ENCODE measurements at regions not wholly inside any gene's neighbourhood (a gene's known extent, or its start where the extent isn't known, plus 50 kb on each side); places are given as distances from the start of the nearest gene placed in this dataset.
"Not testable (repeated sequence)": the region's sequence is repeated elsewhere in the genome, so short reads cannot be mapped to it uniquely, and the experiment has no call there.

DNA sequence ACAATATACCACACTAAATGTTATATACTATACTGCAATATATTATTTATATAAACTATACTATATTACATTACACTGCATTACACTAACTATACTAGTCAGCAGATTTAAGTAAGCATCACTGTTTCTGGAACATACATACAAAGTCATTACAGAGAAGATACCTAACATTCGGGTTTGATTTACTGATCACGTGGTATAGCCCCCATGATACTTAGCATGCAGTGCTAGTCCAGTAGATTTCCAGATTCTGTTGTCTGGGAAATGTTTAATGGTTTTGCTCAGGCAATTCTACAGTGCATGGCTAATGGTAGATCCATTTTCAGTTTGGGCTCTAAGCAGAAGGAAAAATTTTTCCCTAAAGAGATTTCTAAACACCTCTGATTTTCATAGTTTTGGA, 403.7 kb upstream of the TMTC1 start:
- no peaks in the 10 kb centered on the region for H3K36me3 ChIP-seq (ENCODE audit: control insufficient read depth, insufficient read depth, low read length)
- no peak overlapping the region for H3K9ac ChIP-seq (ENCODE audit: low read depth, low read length)
- H3K4me1 ChIP-seq (ENCODE audit: control insufficient read depth, insufficient read depth, low read length), result no peaks in the 10 kb centered on the region
- H3K27ac ChIP-seq (ENCODE audit: low read depth, low read length), result no peak overlapping the region
- no peaks in the 10 kb centered on the region for H3K27me3 ChIP-seq (ENCODE audit: control insufficient read depth, insufficient read depth, low read length)
- no peaks in the 10 kb centered on the region for H3K9me3 ChIP-seq (ENCODE audit: control insufficient read depth, insufficient read depth, low read length)
- no peak overlapping the region for H3K4me3 ChIP-seq (ENCODE audit: low read depth, low read length)

DNA sequence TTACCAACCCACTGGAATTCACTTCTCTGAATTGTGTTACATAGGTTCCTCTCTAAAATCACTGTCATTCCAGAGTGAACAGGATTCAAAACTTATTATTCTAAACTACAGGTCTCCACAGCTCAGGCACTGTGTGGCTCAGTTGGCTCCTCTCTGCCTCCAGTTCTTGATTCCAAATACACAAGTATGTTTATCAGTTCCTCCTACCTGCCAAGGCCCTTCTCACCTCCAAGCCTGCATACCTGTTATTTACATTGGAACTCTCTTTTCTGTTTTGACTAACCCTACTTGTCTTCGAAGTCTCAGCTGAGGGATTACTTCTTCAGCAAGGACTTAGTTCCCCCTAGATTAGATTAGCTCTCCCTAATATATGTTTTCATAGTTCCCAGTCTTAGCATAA, 397.6 kb upstream of the TMTC1 start:
- Histone ChIP-seq H3K36me3 (ENCODE audit: control insufficient read depth, insufficient read depth, low read length) (no peaks in the 10 kb centered on the region), H3K4me1 (ENCODE audit: control insufficient read depth, insufficient read depth, low read length) (no peaks in the 10 kb centered on the region), H3K27me3 (ENCODE audit: control insufficient read depth, insufficient read depth, low read length) (no peaks in the 10 kb centered on the region), H3K9me3 (ENCODE audit: control insufficient read depth, insufficient read depth, low read length) (no peaks in the 10 kb centered on the region), H3K9ac (ENCODE audit: low read depth, low read length) (no peak overlapping the region), H3K27ac (ENCODE audit: low read depth, low read length) (no peak overlapping the region), H3K4me3 (ENCODE audit: low read depth, low read length) (no peak overlapping the region)

GRCh38 chr12:30180602-30181001, 396.9 kb upstream of the TMTC1 start:
- no peak overlapping the region for H3K9ac ChIP-seq (ENCODE audit: low read depth, low read length)
- H3K27ac ChIP-seq (ENCODE audit: low read depth, low read length), result no peak overlapping the region
- H3K9me3 ChIP-seq (ENCODE audit: control insufficient read depth, insufficient read depth, low read length), result no peaks in the 10 kb centered on the region
- no peaks in the 10 kb centered on the region for H3K4me1 ChIP-seq (ENCODE audit: control insufficient read depth, insufficient read depth, low read length)
- H3K36me3 ChIP-seq (ENCODE audit: control insufficient read depth, insufficient read depth, low read length), result no peaks in the 10 kb centered on the region
- H3K4me3 ChIP-seq (ENCODE audit: low read depth, low read length), result no peak overlapping the region
- no peaks in the 10 kb centered on the region for H3K27me3 ChIP-seq (ENCODE audit: control insufficient read depth, insufficient read depth, low read length)

GRCh38 chr12:30178916-30179315, 395.2 kb upstream of the TMTC1 start:
- Histone ChIP-seq H3K4me1 (ENCODE audit: control insufficient read depth, insufficient read depth, low read length) (no peaks in the 10 kb centered on the region), H3K9me3 (ENCODE audit: control insufficient read depth, insufficient read depth, low read length) (no peaks in the 10 kb centered on the region), H3K4me3 (ENCODE audit: low read depth, low read length) (no peak overlapping the region), H3K36me3 (ENCODE audit: control insufficient read depth, insufficient read depth, low read length) (no peaks in the 10 kb centered on the region), H3K27ac (ENCODE audit: low read depth, low read length) (no peak overlapping the region), H3K27me3 (ENCODE audit: control insufficient read depth, insufficient read depth, low read length) (no peaks in the 10 kb centered on the region), H3K9ac (ENCODE audit: low read depth, low read length) (no peak overlapping the region)

DNA sequence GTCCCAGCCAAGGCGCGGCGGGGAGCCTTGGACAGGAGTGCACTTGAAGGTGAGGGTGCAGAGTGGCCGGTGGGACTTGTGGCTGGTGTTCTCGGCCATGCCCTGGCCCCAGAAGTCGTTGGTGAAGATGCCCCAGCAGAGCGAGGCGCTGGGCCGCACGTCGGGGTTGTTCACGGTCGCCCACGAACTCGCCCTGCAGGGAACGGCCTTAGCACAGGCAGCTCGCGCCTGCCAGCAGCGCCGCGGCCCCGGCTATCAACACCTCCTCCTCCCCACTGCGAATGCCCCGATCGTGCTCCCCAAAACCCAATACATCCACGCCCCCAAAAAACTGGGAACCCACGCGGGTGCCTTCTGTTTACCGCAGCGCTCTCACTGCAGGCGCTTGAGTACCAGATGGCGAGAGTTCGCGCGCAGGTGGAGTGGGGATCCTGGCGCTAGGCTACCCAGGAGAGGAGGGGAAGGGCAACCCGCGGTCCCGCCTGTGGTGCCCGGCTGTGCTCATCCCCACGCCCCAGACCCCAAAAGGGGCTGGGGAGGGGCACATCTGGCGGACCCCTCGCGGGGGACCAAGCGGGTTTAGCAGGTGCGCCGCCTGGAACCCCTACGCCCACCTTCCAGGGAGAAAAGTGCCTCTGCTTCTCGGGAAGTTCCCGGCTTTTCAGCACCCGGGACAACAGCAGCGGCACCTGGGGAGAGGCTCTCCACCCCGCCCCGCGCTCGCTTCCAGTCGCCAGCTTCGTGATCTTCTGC, 386.3 kb upstream of the TMTC1 start:
- Histone ChIP-seq H3K9me3 (ENCODE audit: control insufficient read depth, insufficient read depth, low read length) (no peaks in the 10 kb centered on the region), H3K27ac (ENCODE audit: low read depth, low read length) (no peak overlapping the region), H3K4me3 (ENCODE audit: low read depth, low read length) (peak overlapping the region; percentile 74), H3K36me3 (ENCODE audit: control insufficient read depth, insufficient read depth, low read length) (no peaks in the 10 kb centered on the region), H3K4me1 (ENCODE audit: control insufficient read depth, insufficient read depth, low read length) (peaks cover 15% of the 10 kb centered on the region), H3K9ac (ENCODE audit: low read depth, low read length) (no peak overlapping the region), H3K27me3 (ENCODE audit: control insufficient read depth, insufficient read depth, low read length) (peaks cover 45% of the 10 kb centered on the region)

DNA sequence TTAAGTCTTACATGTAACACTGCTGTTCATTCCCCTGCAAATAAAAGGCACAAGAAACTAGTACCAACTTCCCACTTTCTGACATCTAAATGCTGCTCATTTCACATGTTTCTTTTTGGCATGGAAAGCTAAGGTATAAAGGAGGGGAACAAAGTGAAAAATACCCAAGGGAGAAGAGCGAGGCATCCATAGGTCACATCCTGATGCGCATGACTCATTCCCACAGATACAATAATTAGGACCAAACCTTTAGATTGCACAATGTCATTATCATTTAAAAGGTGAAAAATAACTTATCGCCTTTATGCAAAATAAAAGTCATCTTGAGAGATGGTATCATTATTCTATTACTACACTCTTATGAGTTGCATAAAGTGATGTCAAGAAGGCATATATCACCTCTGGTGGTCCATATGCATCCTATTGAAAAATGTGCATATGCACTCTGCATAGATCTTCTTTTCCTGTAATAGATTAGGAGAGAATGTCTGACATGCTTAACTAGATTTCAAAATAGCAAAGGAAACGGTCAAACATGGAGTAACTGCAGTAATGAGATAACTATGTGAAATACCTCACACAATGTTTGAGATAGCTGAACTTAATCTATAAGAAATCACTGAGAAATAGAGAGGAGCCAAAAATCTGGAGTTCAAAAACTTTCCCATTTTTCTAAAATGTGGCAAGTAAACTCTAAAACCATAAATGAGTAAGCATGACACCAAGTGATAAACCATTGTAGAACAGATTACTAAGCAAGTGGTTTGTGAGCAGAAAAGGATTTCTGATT, 382.5 kb upstream of the TMTC1 start:
- H3K36me3 ChIP-seq (ENCODE audit: control insufficient read depth, insufficient read depth, low read length), result no peaks in the 10 kb centered on the region
- no peak overlapping the region for H3K9ac ChIP-seq (ENCODE audit: low read depth, low read length)
- H3K27me3 ChIP-seq (ENCODE audit: control insufficient read depth, insufficient read depth, low read length), result peaks cover 34% of the 10 kb centered on the region
- H3K27ac ChIP-seq (ENCODE audit: low read depth, low read length), result no peak overlapping the region
- H3K4me1 ChIP-seq (ENCODE audit: control insufficient read depth, insufficient read depth, low read length), result peaks cover 15% of the 10 kb centered on the region
- no peaks in the 10 kb centered on the region for H3K9me3 ChIP-seq (ENCODE audit: control insufficient read depth, insufficient read depth, low read length)
- H3K4me3 ChIP-seq (ENCODE audit: low read depth, low read length), result no peak overlapping the region

GRCh38 chr12:30164382-30165318, 380.9 kb upstream of the TMTC1 start:
- no peaks in the 10 kb centered on the region for H3K36me3 ChIP-seq (ENCODE audit: control insufficient read depth, insufficient read depth, low read length)
- no peak overlapping the region for H3K9ac ChIP-seq (ENCODE audit: low read depth, low read length)
- peaks cover 19% of the 10 kb centered on the region for H3K27me3 ChIP-seq (ENCODE audit: control insufficient read depth, insufficient read depth, low read length)
- 0 out of 2 replicates have a peak, but pooled peaks cover 4% of the 10 kb centered on the region for H3K9me3 ChIP-seq (ENCODE audit: control insufficient read depth, insufficient read depth, low read length)
- H3K4me1 ChIP-seq (ENCODE audit: control insufficient read depth, insufficient read depth, low read length), result peaks cover 10% of the 10 kb centered on the region
- H3K4me3 ChIP-seq (ENCODE audit: low read depth, low read length), result no peak overlapping the region
- no peak overlapping the region for H3K27ac ChIP-seq (ENCODE audit: low read depth, low read length)

DNA sequence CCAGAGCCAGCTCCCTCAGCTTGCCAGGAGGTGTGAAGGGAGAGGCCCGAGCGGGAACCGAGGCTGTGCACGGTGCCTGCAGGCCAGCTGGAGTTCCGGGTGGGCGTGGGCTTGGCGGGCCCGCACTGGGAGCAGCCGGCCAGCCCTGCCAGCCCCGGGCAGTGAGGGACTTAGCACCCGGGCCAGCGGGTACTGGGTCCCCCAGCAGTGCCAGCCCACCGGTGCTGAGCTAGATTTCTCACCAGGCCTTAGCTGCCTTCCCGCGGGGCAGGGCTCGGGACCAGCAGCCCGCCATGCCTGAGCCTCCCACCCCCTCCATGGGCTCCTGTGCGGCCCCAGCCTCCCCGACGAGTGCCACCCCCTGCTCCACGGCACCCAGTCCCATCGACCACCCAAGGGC, 373.1 kb upstream of the TMTC1 start:
- not testable (repeated sequence) for H3K27me3 ChIP-seq (ENCODE audit: control insufficient read depth, insufficient read depth, low read length); H3K27ac ChIP-seq (ENCODE audit: low read depth, low read length); H3K36me3 ChIP-seq (ENCODE audit: control insufficient read depth, insufficient read depth, low read length); H3K9ac ChIP-seq (ENCODE audit: low read depth, low read length); H3K4me3 ChIP-seq (ENCODE audit: low read depth, low read length); H3K4me1 ChIP-seq (ENCODE audit: control insufficient read depth, insufficient read depth, low read length); H3K9me3 ChIP-seq (ENCODE audit: control insufficient read depth, insufficient read depth, low read length)

DNA sequence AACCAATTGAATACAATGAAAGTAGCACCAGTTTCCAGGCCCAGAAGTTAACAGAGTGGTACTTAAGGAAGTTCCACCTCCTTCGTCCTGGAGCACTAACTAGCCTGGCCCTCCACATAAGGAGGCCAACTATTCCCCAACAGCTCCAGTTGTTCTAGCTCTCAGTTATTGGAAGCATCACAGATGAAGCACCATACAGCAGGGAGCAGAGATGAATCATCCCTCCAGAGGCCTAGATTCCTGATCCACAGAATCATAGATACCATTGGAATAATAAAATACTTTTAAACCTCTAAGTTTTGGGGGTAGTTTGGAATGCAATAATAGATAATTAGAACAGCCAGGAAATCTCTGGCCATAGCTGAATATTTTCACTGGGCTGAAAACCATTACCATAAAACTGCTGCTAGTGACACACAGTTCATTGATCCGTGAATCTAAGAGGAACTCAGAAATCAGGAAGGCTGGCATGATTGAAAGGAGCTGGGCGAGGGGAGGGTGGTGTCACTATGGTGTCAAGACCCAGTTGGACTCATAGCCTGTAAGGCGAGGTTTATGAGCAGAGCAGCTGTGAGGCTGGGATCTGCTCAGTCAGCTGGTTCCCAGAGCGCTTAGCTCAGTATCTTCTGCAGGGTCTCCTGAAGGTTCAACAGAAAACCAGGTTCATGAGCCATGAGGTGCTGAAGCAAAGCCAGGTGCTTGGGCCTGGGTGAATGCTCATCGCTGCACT, 371.4 kb upstream of the TMTC1 start:
- Histone ChIP-seq H3K4me1 (ENCODE audit: control insufficient read depth, insufficient read depth, low read length) (no peaks in the 10 kb centered on the region), H3K9ac (ENCODE audit: low read depth, low read length) (no peak overlapping the region), H3K27ac (ENCODE audit: low read depth, low read length) (no peak overlapping the region), H3K36me3 (ENCODE audit: control insufficient read depth, insufficient read depth, low read length) (no peaks in the 10 kb centered on the region), H3K9me3 (ENCODE audit: control insufficient read depth, insufficient read depth, low read length) (no peaks in the 10 kb centered on the region), H3K4me3 (ENCODE audit: low read depth, low read length) (no peak overlapping the region), H3K27me3 (ENCODE audit: control insufficient read depth, insufficient read depth, low read length) (no peaks in the 10 kb centered on the region)

DNA sequence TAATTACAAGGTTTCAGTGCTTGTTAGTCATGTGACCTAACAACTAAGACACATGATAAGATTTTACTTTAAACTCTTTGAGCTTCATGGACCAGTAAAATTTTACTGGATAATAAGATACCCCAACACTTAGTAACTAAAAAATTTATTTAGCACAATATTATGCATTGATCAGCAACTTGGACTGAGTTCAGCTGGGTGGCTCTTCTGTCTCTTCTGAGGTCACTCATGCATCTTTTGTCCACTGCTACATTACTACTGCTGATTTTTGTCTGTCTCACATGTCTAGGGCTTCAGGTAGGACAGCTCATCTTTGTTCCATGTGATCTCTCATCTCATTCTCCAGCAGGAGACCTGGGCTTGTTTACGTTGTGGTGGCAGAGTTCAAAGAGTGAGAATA, 370.2 kb upstream of the TMTC1 start:
- H3K36me3 ChIP-seq (ENCODE audit: control insufficient read depth, insufficient read depth, low read length), result no peaks in the 10 kb centered on the region
- H3K4me3 ChIP-seq (ENCODE audit: low read depth, low read length), result no peak overlapping the region
- no peak overlapping the region for H3K9ac ChIP-seq (ENCODE audit: low read depth, low read length)
- H3K27ac ChIP-seq (ENCODE audit: low read depth, low read length), result no peak overlapping the region
- no peaks in the 10 kb centered on the region for H3K9me3 ChIP-seq (ENCODE audit: control insufficient read depth, insufficient read depth, low read length)
- H3K4me1 ChIP-seq (ENCODE audit: control insufficient read depth, insufficient read depth, low read length), result no peaks in the 10 kb centered on the region
- no peaks in the 10 kb centered on the region for H3K27me3 ChIP-seq (ENCODE audit: control insufficient read depth, insufficient read depth, low read length)

Measured in HUES48 (cell line).